SK-N-SH (cell line): ENCODE measurements at regions not wholly inside any gene's neighbourhood (a gene's known extent, or its start where the extent isn't known, plus 50 kb on each side); places are given as distances from the start of the nearest gene placed in this dataset.

ENCODE experiments used
- CTCF ChIA-PET: fragments of 300-600, 350-600 bp; formaldehyde crosslinking; extraction: SDS; loops from one replicate; lab custom pipeline; 2021; lab: Yijun Ruan, JAX
- POLR2A ChIA-PET: fragments of 350-600 bp; sonication (Branson Sonifier 250); formaldehyde crosslinking; extraction: SDS; loops from one replicate; lab custom pipeline; 2020; ENCODE audit warnings: antibody characterized with exemption, inconsistent platforms; lab: Yijun Ruan, JAX
- DNase-seq: peaks from one replicate; pipeline ENCODE4 v3.0.0; 2012
- H2AFZ ChIP-seq: fragments of 200-600 bp; sonication (generic); 2 replicates; pipeline ENCODE4 v1.8.1; 2016; ENCODE audit warnings: antibody characterized with exemption, mild to moderate bottlenecking, low read depth
- H3F3A ChIP-seq: fragments of 200-600 bp; sonication (generic); replicated peaks from 2 replicates; pipeline ENCODE3; 2016; ENCODE audit warnings: antibody characterized with exemption, mild to moderate bottlenecking; ENCODE audit not compliant: insufficient read depth
- H3K27ac ChIP-seq, 2 experiments: fragments of 200-500 bp in 1 of 2; fragments of 200-600 bp in 1 of 2; sonication (Bioruptor generic) in 1 of 2; sonication (generic), shearing (Covaris generic) in 1 of 2; 2 replicates each; pipeline versions ENCODE4 v1.5.1 to v1.6.1; 2014 to 2016; ENCODE audit warnings: low read depth in 2 of 2, inconsistent platforms in 1 of 2, low read length in 1 of 2, mild to moderate bottlenecking in 1 of 2, mixed read lengths in 1 of 2
- H3K27me3 ChIP-seq: fragments of 200-600 bp; sonication (generic), shearing (Covaris generic); 2 replicates; pipeline ENCODE4 v1.6.1; 2016; ENCODE audit warnings: mixed run types; ENCODE audit not compliant: insufficient read depth
- H3K36me3 ChIP-seq, 2 experiments: fragments of 200-500 bp in 1 of 2; fragments of 200-600 bp in 1 of 2; sonication (Bioruptor generic) in 1 of 2; sonication (generic) in 1 of 2; replicated peaks in 1 of 2; 2 replicates each; pipeline versions ENCODE3 to v1.5.1; 2014 to 2016; ENCODE audit warnings: low read length in 1 of 2, mild to moderate bottlenecking in 1 of 2; ENCODE audit not compliant: insufficient read depth in 2 of 2, control insufficient read depth in 1 of 2
- H3K4me1 ChIP-seq, 2 experiments: fragments of 200-500 bp in 1 of 2; fragments of 200-600 bp in 1 of 2; sonication (Bioruptor generic) in 1 of 2; sonication (generic), shearing (Covaris generic) in 1 of 2; 2 replicates each; pipeline versions ENCODE4 v1.5.1 to v1.6.1; 2014 to 2016; ENCODE audit warnings: low read depth in 1 of 2, low read length in 1 of 2, mixed run types in 1 of 2; ENCODE audit not compliant: insufficient read depth in 2 of 2, control insufficient read depth in 1 of 2
- H3K4me2 ChIP-seq: fragments of 200-600 bp; sonication (generic), shearing (Covaris generic); 2 replicates; pipeline ENCODE4 v1.6.1; 2017; ENCODE audit warnings: mixed run types
- H3K4me3 ChIP-seq, 2 experiments: fragments of 200-500 bp in 1 of 2; fragments of 200-600 bp in 1 of 2; sonication (Bioruptor generic) in 1 of 2; sonication (generic), shearing (Covaris generic) in 1 of 2; 2 replicates each; pipeline versions ENCODE4 v1.5.1 to v1.8.1; 2014 to 2016; ENCODE audit warnings: low read depth in 2 of 2, inconsistent platforms in 1 of 2, low read length in 1 of 2, mild to moderate bottlenecking in 1 of 2, mixed read lengths in 1 of 2, moderate library complexity in 1 of 2
- H3K79me2 ChIP-seq: fragments of 200-600 bp; sonication (generic); 2 replicates; pipeline ENCODE4 v1.8.1; 2017; ENCODE audit warnings: mild to moderate bottlenecking; ENCODE audit not compliant: insufficient read depth
- H3K9ac ChIP-seq: fragments of 200-600 bp; sonication (generic); 2 replicates; pipeline ENCODE4 v1.6.1; 2017; ENCODE audit warnings: mixed run types
- H3K9me2 ChIP-seq: fragments of 200-600 bp; sonication (generic); 2 replicates; pipeline ENCODE4 v1.6.1; 2017; ENCODE audit warnings: mixed run types
- H3K9me3 ChIP-seq: fragments of 200-600 bp; sonication (generic); 2 replicates; pipeline ENCODE4 v1.6.1; 2017; ENCODE audit warnings: mixed run types, mild to moderate bottlenecking, moderate library complexity
- H4K20me1 ChIP-seq: fragments of 200-600 bp; sonication (generic); 2 replicates; pipeline ENCODE4 v1.6.1; 2017; ENCODE audit warnings: mild to moderate bottlenecking, mixed run types; ENCODE audit not compliant: insufficient read depth
- EP300 ChIP-seq, 2 experiments: IDR thresholded peaks; 2 replicates each; pipeline versions ENCODE4 v1.4.0 to v1.6.1; 2012; ENCODE audit warnings: borderline replicate concordance in 1 of 2, low read depth in 1 of 2, low read length in 1 of 2
- EZH2phosphoT487 ChIP-seq: fragments of 200-600 bp; sonication (generic); IDR thresholded peaks from 2 replicates; pipeline ENCODE4 v1.6.1; 2017; ENCODE audit warnings: low read depth, mixed run types, mild to moderate bottlenecking, antibody characterized with exemption, moderate library complexity, borderline replicate concordance
- FOSL2 ChIP-seq: IDR thresholded peaks from 2 replicates; pipeline ENCODE4 v1.4.0; 2012; ENCODE audit warnings: low read depth, mild to moderate bottlenecking, moderate library complexity, borderline replicate concordance
- GABPA ChIP-seq: IDR thresholded peaks from 2 replicates; pipeline ENCODE4 v1.4.0; 2012; ENCODE audit warnings: low read depth, mild to moderate bottlenecking
- JUND ChIP-seq: IDR thresholded peaks from 2 replicates; pipeline ENCODE4 v1.4.0; 2012
- NFIC ChIP-seq: IDR thresholded peaks from 2 replicates; pipeline ENCODE4 v1.4.0; 2012; ENCODE audit warnings: borderline replicate concordance
- NRF1 ChIP-seq: IDR thresholded peaks from 2 replicates; pipeline ENCODE4 v1.6.1; 2012; ENCODE audit warnings: low read depth, mild to moderate bottlenecking, low read length
- RCOR1 ChIP-seq: fragments of 150-350 bp; IDR thresholded peaks from 2 replicates; pipeline ENCODE4 v1.6.1; 2017; ENCODE audit warnings: antibody characterized with exemption, low read length
- TAF1 ChIP-seq: IDR thresholded peaks from 2 replicates; pipeline ENCODE4 v1.6.1; 2012; ENCODE audit warnings: low read depth, mild to moderate bottlenecking, low read length, moderate library complexity, borderline replicate concordance
- TCF12 ChIP-seq: IDR thresholded peaks from 2 replicates; pipeline ENCODE4 v1.4.0; 2012
- TEAD4 ChIP-seq: IDR thresholded peaks from 2 replicates; pipeline ENCODE4 v1.4.0; 2012; ENCODE audit warnings: mild to moderate bottlenecking, borderline replicate concordance; ENCODE audit not compliant: insufficient read depth
- WGBS: methylation state at CpG from one replicate; pipeline ENCODE4 v1.1.6; 2017; ENCODE audit warnings: low lambda C conversion rate; 5-methylcytosine and 5-hydroxymethylcytosine counted together
- TF ChIP-seq, protein P1 (sequence below): IDR thresholded peaks from 2 replicates; pipeline ENCODE4 v1.6.1; 2012; ENCODE audit warnings: mild to moderate bottlenecking, low read depth, low read length, moderate library complexity
- TF ChIP-seq, protein P2 (sequence below): IDR thresholded peaks from 2 replicates; pipeline ENCODE4; 2012

DNA sequence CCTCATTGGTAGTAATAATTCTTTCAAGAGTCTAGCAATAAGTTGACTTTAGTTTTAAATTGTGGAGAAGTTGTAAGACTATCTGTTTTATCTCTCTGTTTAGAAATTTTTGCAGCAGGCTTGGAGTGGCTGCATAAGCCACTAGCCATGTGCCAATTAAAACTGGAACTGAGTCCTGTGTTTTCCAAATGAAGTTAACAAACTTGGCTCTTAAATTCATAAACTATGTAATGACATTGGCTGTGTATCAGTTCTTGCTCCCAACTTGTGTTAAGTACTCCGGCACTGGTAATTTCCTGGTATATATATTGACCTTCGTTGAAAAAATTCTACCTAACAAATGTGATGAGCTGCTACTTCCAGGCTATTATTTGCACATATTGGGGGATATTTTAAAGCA, 420.4 kb downstream of the GBA3 start:
- Histone ChIP-seq H3K9me2 (no peaks in the 10 kb centered on the region), H3K79me2 (no peaks in the 10 kb centered on the region), H2AFZ (no peak overlapping the region), H3K4me1 (no peaks in the 10 kb centered on the region), H3K9ac (no peak overlapping the region), H3K27me3 (no peaks in the 10 kb centered on the region), H3K36me3 (no peaks in the 10 kb centered on the region), H3K9me3 (no peaks in the 10 kb centered on the region), H3K4me3 (no peak overlapping the region), H3K27ac (no peak overlapping the region), H3F3A (no peaks in the 10 kb centered on the region), H3K4me2 (no peak overlapping the region), H4K20me1 (no peaks in the 10 kb centered on the region)
- TF ChIP-seq, protein P1, sequence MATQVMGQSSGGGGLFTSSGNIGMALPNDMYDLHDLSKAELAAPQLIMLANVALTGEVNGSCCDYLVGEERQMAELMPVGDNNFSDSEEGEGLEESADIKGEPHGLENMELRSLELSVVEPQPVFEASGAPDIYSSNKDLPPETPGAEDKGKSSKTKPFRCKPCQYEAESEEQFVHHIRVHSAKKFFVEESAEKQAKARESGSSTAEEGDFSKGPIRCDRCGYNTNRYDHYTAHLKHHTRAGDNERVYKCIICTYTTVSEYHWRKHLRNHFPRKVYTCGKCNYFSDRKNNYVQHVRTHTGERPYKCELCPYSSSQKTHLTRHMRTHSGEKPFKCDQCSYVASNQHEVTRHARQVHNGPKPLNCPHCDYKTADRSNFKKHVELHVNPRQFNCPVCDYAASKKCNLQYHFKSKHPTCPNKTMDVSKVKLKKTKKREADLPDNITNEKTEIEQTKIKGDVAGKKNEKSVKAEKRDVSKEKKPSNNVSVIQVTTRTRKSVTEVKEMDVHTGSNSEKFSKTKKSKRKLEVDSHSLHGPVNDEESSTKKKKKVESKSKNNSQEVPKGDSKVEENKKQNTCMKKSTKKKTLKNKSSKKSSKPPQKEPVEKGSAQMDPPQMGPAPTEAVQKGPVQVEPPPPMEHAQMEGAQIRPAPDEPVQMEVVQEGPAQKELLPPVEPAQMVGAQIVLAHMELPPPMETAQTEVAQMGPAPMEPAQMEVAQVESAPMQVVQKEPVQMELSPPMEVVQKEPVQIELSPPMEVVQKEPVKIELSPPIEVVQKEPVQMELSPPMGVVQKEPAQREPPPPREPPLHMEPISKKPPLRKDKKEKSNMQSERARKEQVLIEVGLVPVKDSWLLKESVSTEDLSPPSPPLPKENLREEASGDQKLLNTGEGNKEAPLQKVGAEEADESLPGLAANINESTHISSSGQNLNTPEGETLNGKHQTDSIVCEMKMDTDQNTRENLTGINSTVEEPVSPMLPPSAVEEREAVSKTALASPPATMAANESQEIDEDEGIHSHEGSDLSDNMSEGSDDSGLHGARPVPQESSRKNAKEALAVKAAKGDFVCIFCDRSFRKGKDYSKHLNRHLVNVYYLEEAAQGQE: no peak
- TF ChIP-seq NFIC: no peak
- TF ChIP-seq TEAD4: no peak
- TF ChIP-seq GABPA: no peak
- no peak for TF ChIP-seq TAF1
- TF ChIP-seq, protein P2, sequence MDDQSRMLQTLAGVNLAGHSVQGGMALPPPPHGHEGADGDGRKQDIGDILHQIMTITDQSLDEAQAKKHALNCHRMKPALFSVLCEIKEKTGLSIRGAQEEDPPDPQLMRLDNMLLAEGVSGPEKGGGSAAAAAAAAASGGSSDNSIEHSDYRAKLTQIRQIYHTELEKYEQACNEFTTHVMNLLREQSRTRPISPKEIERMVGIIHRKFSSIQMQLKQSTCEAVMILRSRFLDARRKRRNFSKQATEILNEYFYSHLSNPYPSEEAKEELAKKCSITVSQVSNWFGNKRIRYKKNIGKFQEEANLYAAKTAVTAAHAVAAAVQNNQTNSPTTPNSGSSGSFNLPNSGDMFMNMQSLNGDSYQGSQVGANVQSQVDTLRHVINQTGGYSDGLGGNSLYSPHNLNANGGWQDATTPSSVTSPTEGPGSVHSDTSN: no peak
- no peak for TF ChIP-seq JUND
- no peak for TF ChIP-seq NRF1
- no peak for TF ChIP-seq EZH2phosphoT487
- no peak for TF ChIP-seq TCF12
- TF ChIP-seq EP300 (IDR thresholded peaks at IDR 0.05; ENCODE audit: borderline replicate concordance in 1 of 2, low read depth in 1 of 2, low read length in 1 of 2): no peak
- TF ChIP-seq RCOR1: no peak
- WGBS: 18% methylated on average over 2 of the region's 2 CpGs
- ChIA-PET POLR2A (no interaction called here), CTCF (no interaction called here)
- no peak for DNase-seq

DNA sequence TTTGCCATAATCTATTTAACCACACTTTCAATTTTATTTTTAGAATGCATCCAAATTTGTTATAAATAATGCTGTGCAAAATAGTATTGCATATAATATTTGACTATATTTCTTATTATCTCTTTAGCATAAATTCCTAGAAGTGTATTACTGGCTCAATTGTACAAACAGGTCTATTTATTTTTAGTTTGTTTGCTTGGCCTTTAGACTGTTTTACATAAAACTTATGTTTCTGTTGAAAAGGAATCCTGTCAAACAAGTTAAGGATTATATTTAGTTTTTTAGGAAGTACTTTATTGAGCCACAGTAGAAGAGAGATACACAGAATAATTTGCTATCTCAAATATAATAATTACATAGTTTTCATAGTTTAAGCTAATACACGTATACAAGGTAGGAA, 413.8 kb downstream of the GBA3 start:
- Histone ChIP-seq H2AFZ (no peak overlapping the region), H3K9ac (no peak overlapping the region), H4K20me1 (no peaks in the 10 kb centered on the region), H3K4me2 (no peak overlapping the region), H3K9me3 (no peaks in the 10 kb centered on the region), H3F3A (no peaks in the 10 kb centered on the region), H3K4me3 (no peak overlapping the region), H3K79me2 (no peaks in the 10 kb centered on the region), H3K4me1 (no peaks in the 10 kb centered on the region), H3K9me2 (no peaks in the 10 kb centered on the region), H3K36me3 (no peaks in the 10 kb centered on the region), H3K27ac (no peak overlapping the region), H3K27me3 (no peaks in the 10 kb centered on the region)
- TF ChIP-seq FOSL2 (no peak), EZH2phosphoT487 (no peak), TEAD4 (no peak), NRF1 (no peak)
- 8% methylated on average over 1 of the region's 1 CpG for WGBS
- DNase-seq: no peak
- ChIA-PET CTCF (no interaction called here), POLR2A (no interaction called here)
